Glomerular visceral epithelial cell (primary cell): ENCODE measurements at regions not wholly inside any gene's neighbourhood (a gene's known extent, or its start where the extent isn't known, plus 50 kb on each side); places are given as distances from the start of the nearest gene placed in this dataset.
"Not testable (repeated sequence)": the region's sequence is repeated elsewhere in the genome, so short reads cannot be mapped to it uniquely, and the experiment has no call there.

Source experiments
- DNase-seq: peaks from one replicate; pipeline ENCODE4 v3.0.0-alpha.2; 2016; ENCODE audit errors: extremely low spot score

DNA sequence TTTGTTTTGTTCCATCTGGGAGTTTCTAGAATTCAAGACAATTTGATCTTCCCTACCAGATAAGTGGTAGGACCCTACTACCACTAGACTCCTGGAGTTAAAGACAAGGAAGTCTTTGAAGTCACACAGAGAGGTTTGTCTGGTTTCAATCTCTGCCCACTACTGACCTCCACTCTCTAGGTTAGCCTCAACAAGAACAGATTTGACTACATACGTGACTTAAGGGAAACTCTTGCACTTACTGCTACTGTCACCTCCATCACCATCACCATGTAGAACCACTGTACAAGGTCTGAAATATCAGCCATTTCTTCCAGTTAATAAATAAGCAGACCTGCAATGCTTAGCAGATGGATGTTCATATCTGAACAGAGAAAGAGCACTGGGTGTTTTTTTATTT is 148.3 kb upstream of the ARHGEF26 start:
- no peak for DNase-seq

DNA sequence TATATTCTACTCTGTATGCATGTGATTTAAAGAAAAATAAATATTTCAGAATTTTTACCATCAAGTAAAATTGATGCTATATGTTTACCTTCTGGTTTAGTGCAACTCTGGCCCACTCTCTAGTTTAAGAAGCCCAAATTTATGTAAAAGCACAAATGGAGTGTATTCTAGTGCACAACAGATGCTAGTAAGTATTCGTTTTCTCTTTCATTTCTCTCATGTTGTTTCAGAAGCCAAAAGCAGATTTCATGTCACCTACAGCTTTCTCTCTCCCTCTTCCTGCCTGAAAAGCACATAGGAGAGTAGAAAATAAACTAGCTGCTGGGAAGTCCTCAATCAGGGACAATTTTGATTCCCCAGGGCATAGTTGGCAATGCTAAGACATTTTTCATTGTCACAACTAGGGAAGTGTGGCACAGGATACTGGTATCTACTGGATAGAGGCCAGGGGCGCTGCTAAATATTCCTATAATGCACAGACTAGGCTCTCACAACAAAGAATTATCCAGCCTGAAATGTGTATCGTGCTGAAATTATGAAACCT is 147.4 kb upstream of the ARHGEF26 start:
- no peak for DNase-seq

DNA sequence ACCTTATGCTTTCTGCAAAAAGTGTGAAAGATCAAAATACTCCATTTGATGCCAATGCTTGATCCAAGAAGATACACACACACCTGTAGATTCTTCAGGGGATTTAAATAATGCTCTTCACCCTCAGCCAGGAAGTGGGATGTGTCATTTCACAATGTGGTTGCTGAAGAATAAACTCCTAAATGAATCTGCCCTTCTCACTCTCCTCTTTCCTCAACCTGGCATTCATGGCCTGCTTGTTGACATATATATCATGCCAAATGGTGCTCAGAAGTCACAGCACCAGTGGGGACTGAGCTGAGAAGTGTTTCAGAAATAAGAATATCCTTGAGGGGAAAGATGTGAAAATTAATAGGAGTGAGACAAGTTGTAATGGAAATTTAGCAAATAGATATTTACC is 146.6 kb upstream of the ARHGEF26 start:
- no peak for DNase-seq

DNA sequence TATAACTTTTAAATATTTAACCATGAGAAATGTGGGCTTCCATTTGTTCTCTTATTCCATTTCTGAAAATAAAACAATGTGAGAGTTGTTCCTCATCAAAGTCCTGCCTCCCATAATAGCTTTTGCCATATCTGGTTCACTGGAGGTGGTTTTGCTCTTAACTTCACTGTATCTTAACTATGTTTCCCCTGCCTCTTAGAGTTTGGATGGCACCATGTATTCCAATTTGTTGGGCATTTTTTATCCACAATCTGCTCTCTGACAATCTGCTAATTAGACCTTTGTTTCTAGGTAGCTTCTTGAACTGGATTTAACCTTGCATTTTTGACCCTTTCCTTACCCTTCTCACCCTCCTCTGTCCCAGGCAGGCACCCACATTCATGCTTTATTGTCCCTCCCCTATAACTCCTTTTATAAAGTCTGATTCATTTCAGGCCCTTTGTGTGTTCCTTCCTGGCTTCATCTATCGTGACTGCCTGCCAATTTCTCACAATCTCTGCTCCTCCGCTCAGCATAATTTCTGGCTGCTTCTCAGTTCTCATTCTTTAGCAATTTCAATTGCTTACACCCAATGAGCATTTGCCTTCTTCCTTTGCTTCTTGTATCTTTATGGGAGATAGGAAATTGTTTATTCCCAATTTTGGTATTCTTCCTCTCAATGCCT is 144.2 kb upstream of the ARHGEF26 start:
- DNase-seq = no peak

DNA sequence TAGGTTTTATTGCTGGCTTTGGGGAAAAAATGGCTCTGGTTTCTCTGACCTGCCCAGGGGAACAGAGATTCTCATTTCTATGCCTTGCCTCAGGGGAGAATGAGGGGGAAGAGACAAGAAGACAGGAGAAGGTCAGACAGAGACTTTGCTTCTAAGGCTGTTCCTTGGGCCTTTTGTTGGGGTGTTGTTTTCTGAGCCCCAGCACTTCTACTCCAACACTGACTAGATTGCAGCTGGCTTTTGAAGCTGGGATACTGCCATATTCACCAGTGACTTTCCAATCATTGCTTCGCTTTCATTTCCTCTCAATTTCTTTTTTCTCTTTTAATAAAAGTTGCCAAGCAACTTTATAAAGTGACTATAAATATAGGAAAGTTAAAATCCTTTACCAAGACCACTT is 143.2 kb upstream of the ARHGEF26 start:
- no peak for DNase-seq

DNA sequence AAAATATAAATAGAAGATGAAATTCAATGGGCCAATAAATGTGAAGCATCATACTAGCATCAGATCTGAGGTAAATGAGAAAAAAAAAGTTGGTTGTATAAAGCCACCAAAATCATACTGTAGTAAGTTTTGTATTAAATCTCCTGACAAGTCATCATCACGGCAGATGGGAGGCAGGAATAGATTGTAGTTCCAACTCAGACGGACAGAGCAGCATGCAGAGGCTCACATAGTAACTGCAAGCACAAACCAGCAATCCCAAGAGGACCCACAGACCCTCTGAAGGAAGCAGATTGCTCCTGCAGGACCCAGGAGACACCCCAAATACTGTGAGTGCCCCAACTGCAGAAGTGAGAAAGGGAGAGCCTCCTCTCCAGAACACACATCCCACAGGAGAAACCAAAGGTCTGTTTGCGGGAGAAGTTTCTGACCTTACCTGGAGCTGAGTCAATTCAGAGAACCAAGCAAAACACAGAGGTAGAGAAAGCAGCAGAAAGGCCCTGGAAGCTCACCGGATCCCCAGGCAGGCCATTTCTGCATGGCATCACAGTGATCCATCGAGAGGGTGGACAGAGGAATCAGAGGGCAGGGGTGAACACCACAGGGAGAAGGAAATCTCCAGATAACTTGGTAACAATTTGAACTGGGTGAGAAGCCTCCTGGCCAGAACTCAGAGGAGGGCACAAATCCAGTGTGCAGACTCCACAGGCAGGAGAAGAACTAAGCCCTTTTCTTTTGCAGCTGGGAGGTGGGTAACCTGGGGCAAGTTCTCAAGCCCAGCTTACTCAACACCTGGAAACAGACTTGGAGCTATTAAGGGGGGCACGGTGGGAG is 141.6 kb upstream of the ARHGEF26 start:
- DNase-seq = no peak

DNA sequence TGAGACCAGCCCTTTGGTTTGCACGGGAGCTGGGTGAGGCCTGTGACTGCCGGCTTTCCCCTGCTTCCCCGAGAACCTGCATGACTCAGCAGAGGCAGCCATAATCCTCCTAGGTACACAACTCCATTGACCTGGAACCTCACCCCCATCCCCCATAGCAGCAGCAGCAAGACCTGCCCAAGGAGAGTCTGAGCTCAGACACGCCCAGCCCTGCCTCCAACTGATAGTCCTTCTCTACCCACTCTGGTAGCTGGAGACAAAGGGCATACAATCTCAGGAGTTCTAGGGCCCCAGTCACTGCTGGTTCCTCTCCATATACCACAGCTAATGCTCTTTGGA is 141.0 kb upstream of the ARHGEF26 start:
- peak; percentile 37 for DNase-seq

DNA sequence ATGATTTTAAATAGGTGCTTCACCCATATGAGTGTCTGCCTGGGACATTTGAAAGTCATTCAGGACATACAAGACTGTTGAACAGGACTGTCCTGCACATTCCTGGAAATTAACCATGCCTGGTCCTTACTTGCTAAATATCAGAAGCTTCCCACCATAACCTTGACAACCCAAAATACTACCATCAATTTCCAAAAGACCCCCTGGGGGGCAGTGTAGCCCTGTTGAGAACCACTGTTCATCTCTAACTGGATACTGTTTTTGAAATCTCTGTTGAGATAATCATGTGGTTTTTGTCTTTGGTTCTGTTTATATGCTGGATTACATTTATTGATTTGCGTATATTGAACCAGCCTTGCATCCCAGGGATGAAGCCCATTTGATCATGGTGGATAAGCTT is 123.8 kb upstream of the ARHGEF26 start:
- DNase-seq = not testable (repeated sequence)

DNA sequence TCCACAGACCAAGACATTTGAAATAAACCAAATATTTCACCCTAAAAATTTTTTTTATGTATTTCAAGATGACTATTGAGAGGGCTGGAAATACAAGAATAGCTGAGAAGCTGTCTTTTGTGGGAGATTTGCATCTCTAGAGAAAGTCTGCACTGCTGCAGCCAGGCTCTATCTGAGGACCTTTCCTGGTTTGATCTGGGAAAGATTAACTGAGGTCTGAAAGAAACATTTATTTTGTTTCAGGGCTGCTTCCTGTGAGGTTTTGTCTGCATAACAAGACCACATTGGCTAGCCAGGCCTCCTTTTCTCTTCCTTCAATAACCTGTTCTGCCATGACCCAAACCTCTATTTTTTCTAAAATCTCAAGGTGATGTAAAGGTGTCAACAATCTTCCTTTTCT is 117.5 kb upstream of the ARHGEF26 start:
- DNase-seq = no peak

DNA sequence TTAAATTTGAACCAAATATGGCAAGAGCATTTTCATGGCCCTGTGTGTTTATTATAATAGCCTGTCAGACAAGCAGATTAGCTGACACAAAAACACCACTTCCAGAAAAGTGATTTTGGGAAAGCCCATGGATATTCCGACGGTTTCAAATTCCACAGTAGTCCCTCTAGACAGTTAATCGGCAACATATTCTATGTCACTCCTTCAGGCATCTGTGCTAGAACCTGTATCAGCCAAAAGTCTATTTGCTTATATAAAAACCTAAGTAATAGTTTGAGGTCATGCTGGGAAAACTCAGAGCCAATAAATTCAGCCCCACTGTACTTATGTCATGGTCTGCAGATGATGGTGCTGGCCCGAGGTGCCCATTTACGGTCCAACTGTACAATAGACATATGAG is 110.2 kb upstream of the ARHGEF26 start:
- DNase-seq = no peak

DNA sequence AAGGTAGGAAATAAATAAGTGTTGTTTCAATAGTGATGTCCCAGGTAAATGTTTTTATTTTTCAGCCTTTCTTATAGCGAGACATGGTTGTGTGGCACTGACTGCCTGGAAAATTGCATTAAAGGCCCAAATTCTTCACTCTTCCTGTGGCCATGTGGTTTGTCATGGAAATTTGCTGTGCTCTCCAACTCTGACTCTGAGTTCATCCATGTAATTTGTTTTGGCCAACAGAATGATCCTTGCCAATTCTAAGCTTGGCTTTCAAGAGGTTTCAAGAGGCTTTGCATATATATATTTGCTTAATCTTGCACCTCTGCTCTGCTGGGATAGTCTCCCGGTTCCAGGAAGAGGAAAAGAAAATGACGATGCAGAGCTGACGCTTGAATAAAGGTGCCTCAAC is 107.5 kb upstream of the ARHGEF26 start:
- DNase-seq = no peak

DNA sequence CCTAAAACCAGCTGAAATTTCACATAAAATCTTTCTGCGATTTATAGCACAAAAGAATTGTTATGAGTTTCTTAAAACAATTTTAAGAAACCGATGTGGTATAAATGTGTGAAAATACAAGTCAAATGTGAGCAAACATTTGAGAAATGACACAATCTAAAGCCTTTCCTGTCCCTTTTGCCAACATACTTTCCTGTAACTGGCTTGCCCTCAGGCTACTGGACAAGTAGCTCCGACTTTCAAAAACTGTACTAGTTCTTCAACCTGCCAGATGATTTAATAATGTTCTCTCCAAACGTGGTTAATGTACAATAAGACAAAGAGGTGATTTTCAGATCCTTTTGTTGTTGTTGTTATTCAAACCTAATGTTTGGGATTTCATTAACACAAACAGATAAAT is 105.9 kb upstream of the ARHGEF26 start:
- no peak for DNase-seq

DNA sequence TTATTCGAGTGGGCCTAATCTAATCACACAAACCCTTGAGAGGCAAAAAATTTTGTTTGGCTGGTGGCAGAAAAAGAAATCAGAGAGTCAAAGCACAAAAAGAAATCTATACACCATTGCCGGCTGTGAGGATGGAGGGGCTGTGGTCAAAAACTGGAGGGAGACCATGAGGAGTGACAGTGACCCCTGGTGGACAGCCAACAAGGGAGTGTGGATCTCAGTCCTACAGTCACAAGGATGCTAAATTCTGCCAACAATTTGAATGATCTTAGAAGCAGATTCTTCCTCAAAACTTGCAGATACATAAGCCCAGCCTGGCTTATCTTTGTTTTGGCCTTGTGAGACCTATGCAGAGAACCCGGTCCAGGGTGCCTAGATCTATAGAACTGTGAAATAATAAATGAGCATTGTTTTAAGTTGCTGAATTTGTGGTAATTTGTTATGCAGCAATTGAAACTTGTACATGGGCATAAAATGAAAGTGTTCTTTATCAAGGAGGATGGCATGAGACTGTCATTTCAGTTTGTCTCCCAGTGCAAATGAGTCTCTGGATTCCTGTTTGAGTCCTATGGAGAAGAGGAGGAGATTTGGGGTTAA is 103.0 kb upstream of the ARHGEF26 start:
- peak; percentile 28 for DNase-seq

DNA sequence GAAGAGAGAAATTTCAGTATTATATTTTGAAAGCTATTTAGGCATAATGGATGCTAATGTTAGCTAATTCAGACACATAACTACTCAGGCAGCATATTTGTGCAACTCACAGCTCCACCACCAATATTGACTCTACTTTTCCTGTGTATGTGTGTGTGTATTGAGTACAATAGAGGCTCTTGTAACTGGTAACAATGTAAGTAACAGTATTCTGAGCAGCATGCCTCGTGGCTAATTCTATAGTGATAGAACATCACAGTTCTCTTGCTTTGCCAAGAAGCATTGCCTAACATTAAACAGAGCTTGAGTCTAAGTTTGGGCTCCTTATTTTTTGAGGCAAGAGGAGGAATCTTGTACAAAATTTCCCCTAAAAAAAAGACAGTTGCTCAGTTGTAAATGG is 98.6 kb upstream of the ARHGEF26 start:
- no peak for DNase-seq

DNA sequence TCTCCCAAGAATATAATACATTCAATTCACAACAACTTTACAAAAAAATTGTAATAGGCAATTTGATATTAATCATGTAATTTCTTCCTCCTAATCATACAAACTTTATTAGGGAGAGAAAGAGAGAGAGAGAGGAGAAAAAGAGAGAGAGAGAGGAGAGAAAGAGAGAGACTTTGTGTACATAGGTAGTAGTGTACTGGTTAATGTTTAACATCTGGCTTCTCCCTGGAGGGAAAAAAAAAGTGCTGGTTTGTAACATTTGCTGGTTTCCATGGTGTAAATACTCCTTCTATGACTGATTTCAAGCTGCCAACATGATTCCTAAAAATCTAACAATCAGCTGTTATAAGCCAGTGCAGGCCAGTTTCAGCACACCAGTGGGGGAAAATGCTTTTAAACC is 98.0 kb upstream of the ARHGEF26 start:
- DNase-seq = peak; percentile 54

DNA sequence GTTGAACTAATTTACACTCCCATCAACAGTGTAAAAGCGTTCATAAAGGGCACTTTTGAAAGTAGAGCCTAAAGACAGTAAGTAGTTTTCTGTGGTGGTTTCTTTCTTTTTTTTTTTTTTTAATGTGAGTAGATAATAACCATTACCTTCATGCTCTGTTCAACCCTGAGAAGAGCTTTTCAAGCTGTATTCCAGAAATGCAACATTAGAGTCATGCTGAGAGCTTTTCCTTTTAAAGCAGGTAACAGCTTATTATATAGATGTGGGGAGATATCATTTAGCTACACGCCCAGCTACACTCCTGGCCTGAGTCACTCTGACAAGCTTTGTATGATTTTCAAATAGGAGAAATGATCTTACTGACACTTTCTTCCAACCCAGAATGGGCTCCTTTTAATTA is 96.2 kb upstream of the ARHGEF26 start:
- no peak for DNase-seq

DNA sequence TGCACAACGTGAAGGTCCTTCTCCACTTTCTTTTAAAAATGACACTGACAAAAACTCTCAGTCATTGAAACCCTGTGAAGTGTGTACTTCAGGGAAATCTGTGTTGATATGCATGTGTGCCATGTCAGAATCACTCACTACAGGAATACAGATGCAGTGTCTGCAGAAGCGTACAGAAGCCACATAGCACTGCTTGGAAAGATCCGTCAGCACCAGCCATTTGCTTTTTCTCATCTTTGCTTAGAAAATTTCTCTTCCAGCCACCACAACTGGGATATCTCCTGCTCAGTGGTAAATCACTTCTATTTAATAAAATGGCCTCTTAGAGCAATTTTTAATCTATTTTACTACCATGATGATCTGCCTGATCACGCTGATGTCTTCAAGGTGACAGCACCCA is 91.3 kb upstream of the ARHGEF26 start:
- DNase-seq = no peak

DNA sequence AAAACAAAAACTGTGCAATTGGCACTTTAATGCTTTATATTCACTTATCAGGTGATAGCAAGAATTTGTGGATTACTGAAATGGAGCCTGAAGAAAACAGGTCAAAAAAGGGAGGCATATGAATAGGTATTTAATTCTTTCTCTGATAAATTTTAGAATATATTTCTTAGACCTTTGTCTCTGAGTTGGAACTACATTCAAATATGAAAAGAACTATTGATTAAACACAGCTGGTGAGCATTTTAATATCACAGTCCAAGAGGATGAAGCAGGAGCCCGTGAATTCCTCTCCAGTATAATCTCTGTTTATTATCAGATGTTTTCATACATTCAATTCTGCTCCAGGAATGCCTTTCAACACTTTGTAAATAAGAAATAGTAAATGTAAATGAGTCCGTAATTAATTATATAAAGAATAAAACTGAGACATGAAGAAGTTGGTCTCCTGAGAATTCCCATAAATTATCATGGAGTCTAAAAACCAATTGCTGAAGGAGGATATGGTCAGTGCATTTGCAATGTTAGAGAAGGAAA is 86.3 kb upstream of the ARHGEF26 start:
- no peak for DNase-seq

DNA sequence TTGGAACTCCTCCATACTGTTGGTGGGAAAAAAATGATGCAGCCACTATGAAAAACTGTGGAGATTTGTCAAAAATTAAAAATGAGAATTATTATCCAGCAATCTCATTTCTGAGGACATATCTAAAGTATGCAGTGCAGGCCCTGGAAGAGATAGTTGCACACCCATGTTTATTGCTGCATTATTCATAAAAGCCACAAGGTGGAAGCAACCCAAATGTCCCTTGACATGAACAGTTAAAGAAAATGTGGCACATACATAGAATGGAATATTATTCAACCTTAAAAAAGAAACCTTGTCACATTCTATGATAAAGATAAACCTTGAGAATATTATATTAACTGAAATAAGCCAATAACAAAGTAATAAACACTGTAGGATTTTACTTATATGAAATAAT is 80.9 kb upstream of the ARHGEF26 start:
- DNase-seq = peak; percentile 17

DNA sequence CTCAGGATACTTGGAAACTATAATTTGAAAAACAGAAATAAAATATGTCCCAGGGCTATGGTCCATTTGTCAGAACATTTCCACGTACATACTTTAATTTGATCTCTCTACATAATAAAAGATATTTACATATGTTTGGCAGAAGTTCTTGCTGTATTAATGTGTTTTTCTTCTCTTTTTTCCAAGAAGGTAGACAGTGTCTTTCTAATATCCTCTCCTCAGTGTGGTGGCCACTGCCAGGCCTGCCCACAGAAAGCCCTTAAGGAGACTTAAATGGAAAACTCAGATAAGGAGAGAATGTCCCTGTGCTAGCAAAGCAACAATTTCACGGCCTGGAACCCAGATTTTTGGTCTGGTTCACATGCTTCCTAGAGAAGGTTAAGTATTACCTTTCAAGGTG is 76.5 kb upstream of the ARHGEF26 start:
- DNase-seq = no peak

DNA sequence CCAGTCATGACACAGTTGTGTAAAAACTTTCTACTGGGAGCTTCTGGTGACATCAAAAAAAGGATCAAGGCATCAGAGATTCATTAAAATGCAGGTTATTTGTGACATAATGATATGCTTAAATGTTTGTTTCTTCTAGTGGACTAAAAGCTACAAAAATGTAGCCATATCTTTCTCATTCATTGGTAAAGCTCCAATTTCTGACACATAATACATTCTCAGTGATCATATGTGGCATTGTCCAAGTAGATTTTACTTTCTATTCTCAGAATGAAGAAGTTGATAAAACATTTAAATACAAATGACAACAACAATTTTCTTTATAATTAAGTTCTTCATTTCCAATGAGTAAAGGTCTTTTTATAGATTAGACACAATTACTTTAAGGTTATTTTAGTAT is 71.0 kb upstream of the ARHGEF26 start:
- no peak for DNase-seq

DNA sequence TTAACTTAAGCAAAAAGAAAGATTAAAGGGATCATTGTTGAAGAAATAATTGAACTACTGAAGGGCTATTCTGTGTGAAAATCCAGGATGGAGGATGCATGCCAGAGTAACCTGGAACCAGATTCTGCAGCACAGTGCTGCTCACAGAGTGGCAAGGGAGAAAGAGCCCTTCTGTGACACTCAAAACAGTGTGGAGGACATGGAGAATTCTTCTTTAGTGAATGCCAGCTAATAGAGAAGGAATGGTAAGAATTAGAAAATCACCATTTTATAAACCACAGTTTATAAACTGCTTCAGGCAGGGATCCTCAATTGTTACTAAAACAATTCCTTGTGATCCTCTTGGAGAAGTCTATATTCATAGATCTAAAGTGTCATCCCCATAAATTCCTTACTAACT is 70.4 kb upstream of the ARHGEF26 start:
- DNase-seq = no peak

DNA sequence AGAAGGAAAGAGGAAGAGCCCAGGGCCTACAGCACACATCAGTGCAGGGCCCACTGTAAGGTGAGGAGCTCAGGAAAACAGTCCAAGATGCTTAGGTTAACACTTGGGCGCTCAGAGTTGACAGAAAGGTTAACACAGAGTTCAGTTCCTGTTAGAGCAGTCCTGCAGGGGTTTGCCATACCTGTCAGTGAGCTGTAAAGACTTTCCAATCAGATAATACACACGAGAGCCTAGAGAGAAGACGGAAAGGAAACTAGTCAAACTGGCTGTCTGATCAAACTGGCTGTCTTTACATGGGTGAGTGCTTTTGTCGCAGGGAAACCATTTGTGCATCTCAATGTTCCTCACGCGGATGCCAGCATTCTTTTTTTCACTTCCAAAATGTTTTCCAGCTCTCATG is 61.4 kb upstream of the ARHGEF26 start:
- DNase-seq = no peak
